GM12865 (cell line): ENCODE measurements at regions not wholly inside any gene's neighbourhood (a gene's known extent, or its start where the extent isn't known, plus 50 kb on each side); places are given as distances from the start of the nearest gene placed in this dataset.

Experiments used
- DNase-seq: peaks from one replicate; pipeline ENCODE4 v3.0.0; 2010; ENCODE audit warnings: low read depth
- H3K4me3 ChIP-seq: 2 replicates; pipeline ENCODE4 v1.5.1; 2011; ENCODE audit warnings: mild to moderate bottlenecking, low read depth, low read length, control low read depth
- CTCF ChIP-seq: IDR thresholded peaks from 2 replicates; pipeline ENCODE4 v1.5.1; 2011; ENCODE audit warnings: low read length, control low read depth, low read depth, inconsistent platforms; ENCODE audit not compliant: insufficient read depth; ENCODE audit errors: missing control alignments

GRCh38 chr4:148563684-148564083 is 121.5 kb upstream of the NR3C2 start:
- TF ChIP-seq CTCF = no peak
- no peak overlapping the region for H3K4me3 ChIP-seq
- no peak for DNase-seq

- TF ChIP-seq CTCF = no peak
- no peak overlapping the region for H3K4me3 ChIP-seq
- DNase-seq = no peak
Observed at GRCh38 chr4:148561467-148561866, 119.3 kb upstream of the NR3C2 start.

GRCh38 chr4:148557793-148558192 is 115.6 kb upstream of the NR3C2 start:
- DNase-seq = no peak
- H3K4me3 ChIP-seq = no peak overlapping the region
- TF ChIP-seq CTCF = no peak

- no peak for TF ChIP-seq CTCF
- DNase-seq = no peak
- H3K4me3 ChIP-seq = no peak overlapping the region
Observed at GRCh38 chr4:148550788-148551187, 108.6 kb upstream of the NR3C2 start.

- DNase-seq = no peak
- no peak overlapping the region for H3K4me3 ChIP-seq
- TF ChIP-seq CTCF = no peak
Observed at GRCh38 chr4:148542922-148543623, 100.9 kb upstream of the NR3C2 start.

GRCh38 chr4:148540622-148541326 is 98.6 kb upstream of the NR3C2 start:
- DNase-seq = no peak
- TF ChIP-seq CTCF = no peak

More at GRCh38 chr4:148540622-148541326, 98.6 kb upstream of the NR3C2 start:
- no peak overlapping the region for H3K4me3 ChIP-seq
